Hepatocyte (in vitro differentiated cells): ENCODE measurements at regions not wholly inside any gene's neighbourhood (a gene's known extent, or its start where the extent isn't known, plus 50 kb on each side); places are given as distances from the start of the nearest gene placed in this dataset.
"Not testable (repeated sequence)": the region's sequence is repeated elsewhere in the genome, so short reads cannot be mapped to it uniquely, and the experiment has no call there.

Experiments used
- DNase-seq: peaks from one replicate; pipeline ENCODE4 v3.0.0-alpha.2; 2016; ENCODE audit warnings: low spot score
- H2AFZ ChIP-seq: fragments of 200-600 bp; sonication (generic); 2 replicates; pipeline ENCODE4 v1.6.0; 2016; ENCODE audit warnings: antibody characterized with exemption, mild to moderate bottlenecking
- H3K27ac ChIP-seq: fragments of 200-600 bp; sonication (generic); 2 replicates; pipeline ENCODE4 v1.5.1; 2016; ENCODE audit warnings: mild to moderate bottlenecking
- H3K27me3 ChIP-seq: fragments of 200-600 bp; sonication (generic); 2 replicates; pipeline ENCODE4 v1.6.1; 2016
- H3K36me3 ChIP-seq: fragments of 200-600 bp; sonication (generic); replicated peaks from 2 replicates; pipeline ENCODE4 v1.5.1; 2016; ENCODE audit warnings: low read depth; ENCODE audit not compliant: insufficient read depth
- H3K4me1 ChIP-seq: fragments of 200-600 bp; sonication (generic); 2 replicates; pipeline ENCODE4 v1.5.1; 2016; ENCODE audit warnings: mild to moderate bottlenecking, moderate library complexity; ENCODE audit not compliant: insufficient read depth
- H3K4me2 ChIP-seq: fragments of 200-600 bp; sonication (generic); 2 replicates; pipeline ENCODE4 v1.6.0; 2016
- H3K4me3 ChIP-seq: fragments of 200-600 bp; sonication (generic); 2 replicates; pipeline ENCODE4 v1.5.1; 2016; ENCODE audit warnings: mild to moderate bottlenecking
- H3K79me2 ChIP-seq: fragments of 200-600 bp; sonication (generic); 2 replicates; pipeline ENCODE4 v1.6.0; 2017; ENCODE audit warnings: mild to moderate bottlenecking
- H3K9me2 ChIP-seq: fragments of 200-600 bp; sonication (generic); replicated peaks from 2 replicates; pipeline ENCODE4 v1.6.0; 2017; ENCODE audit warnings: mild to moderate bottlenecking; ENCODE audit not compliant: insufficient read depth
- H3K9me3 ChIP-seq: fragments of 200-600 bp; sonication (generic); 2 replicates; pipeline ENCODE4 v1.5.1; 2016; ENCODE audit warnings: low read depth, mild to moderate bottlenecking
- H4K20me1 ChIP-seq: fragments of 200-600 bp; sonication (generic); 2 replicates; pipeline ENCODE4 v1.6.0; 2016; ENCODE audit warnings: mild to moderate bottlenecking; ENCODE audit not compliant: insufficient read depth, poor library complexity, severe bottlenecking
- EZH2 ChIP-seq: fragments of 200-600 bp; sonication (generic); IDR thresholded peaks from 2 replicates; pipeline ENCODE4 v1.6.1; 2016; ENCODE audit warnings: antibody characterized with exemption, mild to moderate bottlenecking, borderline replicate concordance
- EZH2phosphoT487 ChIP-seq: fragments of 200-600 bp; sonication (generic); IDR thresholded peaks from one replicate; pipeline ENCODE4 v1.6.1; 2018; ENCODE audit warnings: antibody characterized with exemption, mild to moderate bottlenecking, low read depth, moderate library complexity; ENCODE audit not compliant: unreplicated experiment, severe bottlenecking
- WGBS: methylation state at CpG from one replicate; pipeline ENCODE4 v1.1.6; 2016; ENCODE audit warnings: low lambda C conversion rate; ENCODE audit errors: missing lambda C conversion rate; 5-methylcytosine and 5-hydroxymethylcytosine counted together
- TF ChIP-seq, protein P1 (sequence below): fragments of 200-600 bp; sonication (generic); IDR thresholded peaks from 2 replicates; pipeline ENCODE4 v1.5.1; 2016; ENCODE audit warnings: antibody characterized with exemption, mild to moderate bottlenecking; ENCODE audit not compliant: poor library complexity

DNA sequence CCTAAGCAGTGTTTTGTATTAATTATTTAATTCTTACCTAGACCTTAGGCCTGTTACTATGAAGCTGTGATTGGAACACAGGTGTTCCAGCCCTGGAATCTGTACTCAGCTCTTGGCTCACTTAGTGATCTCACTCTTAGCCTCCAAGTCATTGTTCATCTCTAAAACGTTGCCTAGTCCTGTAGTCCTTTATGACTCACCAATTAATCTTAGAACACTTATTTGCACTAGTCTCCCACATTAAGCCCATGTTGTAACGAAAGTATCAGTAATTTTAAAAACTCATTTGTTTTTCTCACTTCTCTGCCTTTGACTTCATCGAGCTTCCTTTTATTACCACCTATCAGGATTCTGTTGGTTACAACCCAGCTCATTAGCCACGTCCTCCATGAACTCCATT is 1224.7 kb upstream of the TENM3 start:
- no peaks in the 10 kb centered on the region for H3K27me3 ChIP-seq
- no peak for DNase-seq
- no peak for TF ChIP-seq EZH2phosphoT487
- no peak overlapping the region for H2AFZ ChIP-seq
- H3K27ac ChIP-seq = no peak overlapping the region
- H3K9me3 ChIP-seq = no peaks in the 10 kb centered on the region
- WGBS = 51% methylated on average over 4 of the region's 4 CpGs
- no peaks in the 10 kb centered on the region for H3K4me1 ChIP-seq
- no peak overlapping the region for H3K4me2 ChIP-seq
- H3K36me3 ChIP-seq = no peaks in the 10 kb centered on the region
- no peaks in the 10 kb centered on the region for H3K9me2 ChIP-seq
- H3K79me2 ChIP-seq = no peaks in the 10 kb centered on the region
- no peaks in the 10 kb centered on the region for H4K20me1 ChIP-seq
- no peak overlapping the region for H3K4me3 ChIP-seq

DNA sequence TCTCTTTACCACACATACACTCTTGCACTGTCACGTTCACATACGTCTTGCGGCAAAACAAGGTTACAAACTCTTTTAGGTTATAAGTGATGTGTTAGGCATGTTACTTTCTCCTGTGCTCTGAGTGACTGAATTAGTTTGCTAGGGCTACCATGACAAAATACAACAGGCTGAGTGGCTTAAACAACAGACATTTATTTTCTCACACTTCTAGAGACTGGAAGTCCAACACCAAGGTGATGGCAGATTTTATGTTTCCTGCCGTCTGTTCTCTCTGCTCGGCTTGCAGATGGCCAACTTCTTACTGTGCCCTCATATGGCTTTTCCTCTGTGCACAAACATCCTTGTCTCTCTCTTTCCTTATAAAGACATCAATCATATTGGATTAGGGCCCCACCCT is 1224.3 kb upstream of the TENM3 start:
- H3K36me3 ChIP-seq = no peaks in the 10 kb centered on the region
- no peak overlapping the region for H3K27ac ChIP-seq
- no peaks in the 10 kb centered on the region for H3K9me3 ChIP-seq
- no peak overlapping the region for H2AFZ ChIP-seq
- TF ChIP-seq EZH2phosphoT487 (no peak), EZH2 (no peak)
- TF ChIP-seq, protein P1, sequence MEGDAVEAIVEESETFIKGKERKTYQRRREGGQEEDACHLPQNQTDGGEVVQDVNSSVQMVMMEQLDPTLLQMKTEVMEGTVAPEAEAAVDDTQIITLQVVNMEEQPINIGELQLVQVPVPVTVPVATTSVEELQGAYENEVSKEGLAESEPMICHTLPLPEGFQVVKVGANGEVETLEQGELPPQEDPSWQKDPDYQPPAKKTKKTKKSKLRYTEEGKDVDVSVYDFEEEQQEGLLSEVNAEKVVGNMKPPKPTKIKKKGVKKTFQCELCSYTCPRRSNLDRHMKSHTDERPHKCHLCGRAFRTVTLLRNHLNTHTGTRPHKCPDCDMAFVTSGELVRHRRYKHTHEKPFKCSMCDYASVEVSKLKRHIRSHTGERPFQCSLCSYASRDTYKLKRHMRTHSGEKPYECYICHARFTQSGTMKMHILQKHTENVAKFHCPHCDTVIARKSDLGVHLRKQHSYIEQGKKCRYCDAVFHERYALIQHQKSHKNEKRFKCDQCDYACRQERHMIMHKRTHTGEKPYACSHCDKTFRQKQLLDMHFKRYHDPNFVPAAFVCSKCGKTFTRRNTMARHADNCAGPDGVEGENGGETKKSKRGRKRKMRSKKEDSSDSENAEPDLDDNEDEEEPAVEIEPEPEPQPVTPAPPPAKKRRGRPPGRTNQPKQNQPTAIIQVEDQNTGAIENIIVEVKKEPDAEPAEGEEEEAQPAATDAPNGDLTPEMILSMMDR = no peak
- no peak for DNase-seq
- no peaks in the 10 kb centered on the region for H4K20me1 ChIP-seq
- H3K4me2 ChIP-seq = no peak overlapping the region
- no peaks in the 10 kb centered on the region for H3K27me3 ChIP-seq
- no peaks in the 10 kb centered on the region for H3K9me2 ChIP-seq
- no peak overlapping the region for H3K4me3 ChIP-seq
- no peaks in the 10 kb centered on the region for H3K4me1 ChIP-seq
- 71% methylated on average over 5 of the region's 5 CpGs for WGBS
- H3K79me2 ChIP-seq = no peaks in the 10 kb centered on the region

DNA sequence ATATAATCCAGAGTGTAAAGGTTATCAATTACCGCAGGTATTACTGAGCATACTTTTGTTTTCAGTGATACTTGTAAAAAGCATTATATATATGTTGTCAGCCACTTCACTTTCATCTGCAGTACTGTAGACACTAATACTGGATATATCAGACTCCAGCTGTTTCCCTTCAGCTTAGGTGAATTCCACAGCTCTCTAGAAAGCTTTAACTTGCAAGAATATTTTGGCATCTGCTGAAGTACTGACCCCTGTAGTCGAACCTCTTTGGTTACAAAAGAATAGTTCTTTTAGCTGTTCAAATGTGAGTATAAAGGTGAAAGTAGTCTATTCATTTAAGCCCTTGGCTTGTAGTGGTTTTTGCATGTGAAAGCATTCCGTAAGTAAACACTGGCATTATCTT is 1222.7 kb upstream of the TENM3 start:
- no peaks in the 10 kb centered on the region for H3K27me3 ChIP-seq
- H3K9me3 ChIP-seq = no peaks in the 10 kb centered on the region
- no peak overlapping the region for H3K4me2 ChIP-seq
- WGBS = 50% methylated on average over 3 of the region's 3 CpGs
- no peak for DNase-seq
- H3K4me3 ChIP-seq = no peak overlapping the region
- no peak overlapping the region for H3K27ac ChIP-seq
- no peaks in the 10 kb centered on the region for H3K79me2 ChIP-seq
- no peaks in the 10 kb centered on the region for H3K4me1 ChIP-seq
- no peak for TF ChIP-seq EZH2phosphoT487
- no peaks in the 10 kb centered on the region for H3K9me2 ChIP-seq
- H4K20me1 ChIP-seq = no peaks in the 10 kb centered on the region
- H2AFZ ChIP-seq = no peak overlapping the region
- no peaks in the 10 kb centered on the region for H3K36me3 ChIP-seq

DNA sequence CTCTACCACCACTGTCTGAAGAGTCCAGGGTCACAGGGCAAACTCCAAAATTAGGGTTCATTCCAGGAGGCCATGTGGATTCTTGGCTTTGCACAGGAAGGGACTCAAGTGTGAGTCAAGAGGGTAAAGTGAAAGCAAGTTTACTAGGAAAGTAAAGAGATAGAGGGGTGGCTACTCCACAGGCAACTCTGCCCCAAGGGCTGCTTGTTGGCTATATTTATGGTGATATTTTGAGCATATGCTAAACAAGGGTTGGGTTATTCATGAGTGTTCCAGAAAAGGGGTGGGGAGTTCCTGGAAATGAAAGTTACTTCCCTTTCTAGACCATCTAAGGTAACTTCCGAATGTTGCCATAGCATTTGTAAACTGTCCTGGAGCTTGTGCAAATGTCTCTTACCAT is 1222.0 kb upstream of the TENM3 start:
- Histone ChIP-seq H3K27me3 (no peaks in the 10 kb centered on the region), H3K9me2 (no peaks in the 10 kb centered on the region), H3K9me3 (no peaks in the 10 kb centered on the region), H2AFZ (no peak overlapping the region), H3K79me2 (no peaks in the 10 kb centered on the region), H3K4me3 (no peak overlapping the region), H3K4me1 (no peaks in the 10 kb centered on the region), H3K27ac (no peak overlapping the region), H4K20me1 (no peaks in the 10 kb centered on the region), H3K36me3 (no peaks in the 10 kb centered on the region), H3K4me2 (no peak overlapping the region)
- WGBS = 93% methylated on average over 1 of the region's 1 CpG
- no peak for DNase-seq
- TF ChIP-seq EZH2 (no peak), EZH2phosphoT487 (no peak)
- TF ChIP-seq, protein P1 = no peak

DNA sequence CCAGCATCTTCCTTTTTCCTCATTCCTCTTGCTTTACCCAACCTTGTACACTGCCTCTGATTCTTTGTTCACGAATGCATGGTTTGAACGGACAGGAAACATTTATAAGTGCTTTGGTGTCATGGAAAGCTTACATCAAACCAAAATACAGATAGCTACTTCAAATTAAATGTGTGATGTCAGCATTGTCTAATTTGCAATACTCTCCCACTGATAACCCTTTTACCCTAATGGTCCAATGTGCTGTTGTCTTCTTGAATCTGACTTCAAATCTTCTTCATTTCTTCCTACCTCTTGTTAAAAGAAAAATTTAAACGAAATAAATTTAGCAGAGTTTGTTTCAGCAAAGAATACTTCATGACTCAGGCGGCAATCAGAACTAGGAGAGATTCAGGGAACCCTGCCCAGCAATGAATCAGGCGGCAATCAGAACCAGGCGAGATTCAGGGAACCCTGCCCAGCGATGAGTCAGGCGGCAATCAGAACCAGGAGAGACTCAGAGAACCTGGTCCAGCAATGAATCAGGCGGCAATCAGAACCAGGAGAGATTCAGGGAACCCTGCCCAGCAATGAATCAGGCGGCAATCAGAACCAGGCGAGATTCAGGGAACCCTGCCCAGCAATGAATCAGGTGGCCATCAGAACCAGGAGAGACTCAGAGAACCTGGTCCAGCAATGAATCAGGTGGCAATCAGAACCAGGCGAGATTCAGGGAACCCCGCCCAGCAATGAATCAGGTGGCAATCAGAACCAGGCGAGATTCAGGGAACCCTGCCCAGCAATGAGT is 1212.9 kb upstream of the TENM3 start:
- peaks cover 13% of the 10 kb centered on the region for H3K4me1 ChIP-seq
- H3K27ac ChIP-seq, H3K4me3 ChIP-seq, H4K20me1 ChIP-seq, H3K79me2 ChIP-seq, H3K4me2 ChIP-seq, H3K27me3 ChIP-seq, DNase-seq, H3K9me2 ChIP-seq, H3K9me3 ChIP-seq, H2AFZ ChIP-seq, H3K36me3 ChIP-seq: not testable (repeated sequence)
- 93% methylated on average over 14 of the region's 14 CpGs for WGBS
